IPS DF 4.7 (cell line): ENCODE measurements at regions not wholly inside any gene's neighbourhood (a gene's known extent, or its start where the extent isn't known, plus 50 kb on each side); places are given as distances from the start of the nearest gene placed in this dataset.
"Not testable (repeated sequence)": the region's sequence is repeated elsewhere in the genome, so short reads cannot be mapped to it uniquely, and the experiment has no call there.

Experiments used
- DNase-seq: peaks from one replicate; pipeline ENCODE4 v3.0.0-alpha.2; 2013; ENCODE audit warnings: low spot score; ENCODE audit errors: extremely low read depth

- no peak for DNase-seq
These were observed 470.1 kb downstream of the TMX3 start for GRCh38 chr18:68244786-68245185.

DNA sequence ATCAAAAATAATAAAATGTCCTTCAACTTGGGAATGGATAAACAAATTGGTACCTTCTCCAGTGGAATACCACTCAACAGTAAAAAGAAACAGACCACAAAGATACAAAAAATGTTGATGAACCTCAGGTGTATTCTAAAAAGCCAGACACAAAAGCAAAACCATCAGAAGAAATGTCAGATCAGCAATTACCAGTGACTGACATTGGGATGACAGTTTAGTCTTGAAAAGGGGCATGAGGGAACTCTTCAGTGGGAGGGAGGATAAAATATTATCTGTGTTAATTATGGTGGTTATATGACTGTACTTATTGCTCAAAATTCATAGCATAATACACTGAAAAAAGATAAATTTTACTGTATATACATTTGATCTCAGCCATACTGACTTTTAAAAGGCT lies 473.0 kb downstream of the TMX3 start:
- DNase-seq, result no peak

GRCh38 chr18:68234676-68235075 lies 480.2 kb downstream of the TMX3 start:
- no peak for DNase-seq

DNA sequence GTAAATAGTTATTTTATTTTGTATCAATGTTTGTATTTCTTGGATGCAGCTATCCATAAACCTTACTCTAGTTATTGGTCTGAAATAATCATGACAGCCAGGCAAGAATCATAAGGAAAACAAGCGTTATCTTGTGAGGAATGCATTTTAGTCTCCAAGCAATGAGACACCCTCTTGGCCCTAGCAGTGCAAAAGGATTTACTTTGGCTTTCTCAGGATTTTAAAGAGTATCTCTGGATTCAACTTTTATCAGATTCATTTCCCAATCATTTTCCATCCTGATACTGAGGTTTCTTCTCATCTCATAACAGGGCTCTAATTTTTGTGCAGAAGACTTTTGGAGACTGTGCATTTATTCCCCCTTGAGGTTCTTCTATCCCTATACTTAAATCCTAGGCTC lies 480.8 kb downstream of the TMX3 start:
- DNase-seq, result no peak

DNA sequence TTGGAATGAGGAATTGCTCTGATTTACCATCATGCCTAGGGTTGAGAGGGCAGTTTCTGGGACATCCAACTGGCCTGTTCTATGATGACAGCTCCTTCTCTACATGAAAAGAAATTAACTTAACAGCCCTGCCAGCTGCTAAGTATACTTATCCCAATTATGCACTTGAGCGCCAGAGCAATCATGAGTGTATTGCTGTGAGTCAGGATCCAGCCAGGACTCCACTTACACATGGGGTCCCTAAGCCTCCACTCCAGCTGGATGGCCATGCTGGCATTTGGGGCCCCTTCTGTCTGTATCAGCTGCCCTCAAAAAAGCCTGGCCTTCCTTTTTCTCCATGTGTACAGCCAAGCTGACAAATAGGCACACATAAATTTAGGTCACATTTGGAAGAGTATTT lies 481.9 kb downstream of the TMX3 start:
- DNase-seq, result no peak

- no peak for DNase-seq
These were observed 485.6 kb downstream of the TMX3 start for GRCh38 chr18:68229351-68229750.

DNA sequence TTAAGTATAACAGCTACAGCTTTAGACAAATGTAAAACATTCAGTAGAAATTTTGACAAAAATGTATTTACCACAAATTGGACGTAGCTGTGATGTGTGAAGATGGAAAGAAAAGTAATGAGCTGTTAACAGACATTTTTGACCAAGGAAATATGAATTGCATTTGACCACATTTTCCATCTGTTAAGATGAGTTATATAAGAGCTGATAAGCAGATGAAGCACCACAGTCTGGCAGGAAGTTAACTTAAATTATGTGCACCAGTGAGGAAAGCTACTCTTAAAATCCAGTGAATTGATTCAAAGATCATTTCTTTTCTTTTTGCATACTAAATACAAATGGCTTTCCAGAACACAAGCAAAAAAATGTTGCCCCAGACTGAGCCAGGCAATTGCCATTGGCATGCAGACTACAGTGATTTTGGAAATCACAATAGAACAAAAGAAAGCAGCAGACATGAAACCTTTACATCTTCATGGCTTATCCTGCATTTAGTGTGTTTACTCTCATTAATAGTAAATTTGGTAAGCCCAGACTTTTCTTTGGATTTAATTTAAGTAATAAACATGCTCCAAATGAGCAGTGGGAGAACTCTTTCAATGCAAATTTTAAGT lies 493.7 kb downstream of the TMX3 start:
- DNase-seq, result no peak

DNA sequence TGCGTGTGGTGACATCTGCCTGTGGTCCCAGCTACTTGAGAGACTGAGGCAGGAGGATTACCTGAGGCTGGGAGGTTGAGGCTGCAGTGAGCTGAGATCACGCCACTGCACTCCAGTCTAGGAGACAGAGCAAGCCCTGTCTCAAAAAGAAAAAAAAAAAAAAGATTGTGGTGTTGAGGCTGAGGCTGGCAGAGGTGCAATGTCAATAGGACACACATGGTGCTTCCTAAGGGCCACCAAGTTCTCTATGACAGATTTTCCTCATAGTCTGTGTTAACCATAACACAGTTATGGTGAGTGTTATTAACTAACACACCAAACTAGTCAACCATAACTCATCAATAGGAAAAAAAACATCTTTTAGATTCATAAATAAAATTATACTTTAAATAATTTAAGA lies 494.4 kb downstream of the TMX3 start:
- DNase-seq, result no peak

GRCh38 chr18:68219872-68220271 lies 495.0 kb downstream of the TMX3 start:
- DNase-seq, result no peak

DNA sequence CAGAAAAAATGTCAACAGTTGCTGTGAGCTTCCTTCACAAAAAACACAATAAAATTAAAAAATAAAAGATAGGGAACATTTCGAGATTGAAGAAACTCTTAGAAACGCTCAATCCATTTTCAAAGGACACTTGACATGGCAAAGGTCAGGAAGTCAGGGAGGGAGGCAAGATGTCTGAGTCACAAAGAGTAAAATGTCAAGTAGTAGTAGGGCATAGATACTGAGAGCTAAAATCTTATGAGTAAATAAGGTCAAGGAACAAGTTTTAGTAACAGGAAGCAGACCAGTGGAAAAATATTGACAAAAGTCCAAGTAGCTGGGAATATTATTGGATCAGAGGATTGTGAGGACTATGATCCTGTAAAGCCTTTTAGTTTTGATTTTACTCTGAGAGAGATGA lies 495.6 kb downstream of the TMX3 start:
- DNase-seq, result no peak

DNA sequence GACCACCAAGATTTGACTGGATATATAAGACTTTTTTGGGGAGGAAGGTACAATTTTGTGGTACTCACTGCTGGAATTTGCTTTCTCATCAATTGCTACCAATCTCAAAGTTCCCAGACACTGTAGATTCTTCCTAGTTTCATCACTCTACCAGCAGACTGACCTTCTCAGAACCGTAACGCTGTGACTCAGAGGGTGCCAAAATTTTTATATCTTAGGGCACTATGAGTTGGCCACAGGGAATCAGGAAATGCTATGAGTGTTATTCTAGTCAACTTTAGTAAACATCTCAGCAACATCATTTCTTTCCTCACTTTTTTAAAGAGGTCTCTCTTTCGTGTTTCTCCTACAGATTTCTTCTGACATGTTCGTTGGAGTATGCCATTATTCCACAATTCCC lies 499.0 kb downstream of the TMX3 start:
- no peak for DNase-seq

- DNase-seq, result no peak
These were observed 528.9 kb downstream of the TMX3 start for GRCh38 chr18:68186039-68186438.

DNA sequence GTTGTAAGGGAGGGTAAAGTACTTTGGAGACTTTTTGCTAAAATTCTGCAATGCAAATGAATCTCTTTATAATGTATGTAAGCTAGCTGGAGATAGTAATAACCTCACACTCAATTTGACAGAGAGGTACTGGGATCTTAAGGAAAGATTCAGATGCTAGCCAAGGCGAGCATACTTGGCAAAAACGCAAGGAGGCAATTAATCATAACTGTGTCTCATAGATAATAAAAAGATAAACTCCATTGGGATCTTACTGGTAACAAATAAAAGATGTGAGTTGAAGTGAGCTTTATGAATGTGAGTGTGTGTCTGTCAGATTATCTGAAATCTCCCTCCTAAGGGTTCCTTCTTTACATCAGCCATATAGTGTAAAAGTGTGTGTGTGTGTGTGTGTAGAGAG lies 533.0 kb downstream of the TMX3 start:
- no peak for DNase-seq

DNA sequence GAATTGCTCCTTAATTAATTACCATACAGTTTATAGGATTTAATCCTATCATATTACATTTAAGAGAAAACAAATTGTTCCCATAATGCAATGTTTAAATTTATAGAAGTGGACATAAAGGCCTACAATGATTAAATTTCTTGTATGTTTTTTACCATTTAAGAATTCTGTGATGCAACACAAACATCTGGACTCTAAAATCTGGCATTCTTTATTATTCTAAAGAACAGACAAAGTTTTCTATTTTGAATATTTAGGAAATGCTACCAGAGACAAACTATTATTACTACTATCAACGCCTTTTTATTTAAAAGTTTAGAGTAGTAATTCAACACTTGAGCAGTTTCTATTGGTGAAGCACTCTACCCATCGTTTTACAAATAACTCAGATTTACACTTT lies 535.1 kb downstream of the TMX3 start:
- no peak for DNase-seq

GRCh38 chr18:68178921-68179320 lies 536.0 kb downstream of the TMX3 start:
- DNase-seq, result no peak

GRCh38 chr18:68177807-68178702 lies 536.9 kb downstream of the TMX3 start:
- DNase-seq, result no peak

GRCh38 chr18:68176901-68177300 lies 538.0 kb downstream of the TMX3 start:
- no peak for DNase-seq

GRCh38 chr18:68172842-68173549 lies 541.9 kb downstream of the TMX3 start:
- peak; percentile 19 for DNase-seq

DNA sequence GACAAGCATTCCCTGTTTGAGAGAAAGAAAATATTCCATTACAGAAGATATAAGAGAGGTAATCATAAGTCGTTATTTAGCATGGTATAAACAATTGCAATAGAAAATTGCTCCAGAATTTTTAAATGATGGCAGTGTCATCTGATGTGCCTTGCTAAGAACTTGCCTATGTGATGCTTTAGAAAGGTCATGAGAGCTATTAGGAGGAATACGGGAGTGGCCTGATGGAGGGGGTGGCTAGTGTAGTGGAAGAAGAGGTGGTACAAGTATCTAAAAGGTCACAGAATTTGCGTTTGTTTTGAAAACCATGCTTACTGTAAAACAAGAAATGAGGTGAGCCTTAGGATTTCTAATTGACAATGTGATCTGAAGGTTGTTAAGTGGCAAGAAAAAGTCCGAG lies 550.0 kb downstream of the TMX3 start:
- DNase-seq, result no peak

DNA sequence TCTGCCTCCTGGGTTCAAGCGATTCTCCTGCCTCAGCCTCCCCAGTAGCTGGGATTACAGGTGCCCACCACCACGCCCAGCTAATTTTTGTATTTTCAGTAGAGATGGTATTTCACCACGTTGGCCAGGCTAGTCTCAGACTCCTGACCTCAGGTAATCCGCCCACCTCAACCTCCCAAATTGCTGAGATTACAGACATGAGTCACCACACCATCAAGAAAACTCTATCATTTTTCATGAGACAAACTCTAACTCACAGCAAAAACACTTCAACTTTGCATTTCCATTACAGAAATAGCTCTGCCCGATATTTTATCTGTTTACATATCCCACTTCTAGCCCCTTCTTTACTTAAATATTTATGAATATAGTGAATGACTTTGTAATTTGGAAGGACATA lies 561.1 kb downstream of the TMX3 start:
- not testable (repeated sequence) for DNase-seq

DNA sequence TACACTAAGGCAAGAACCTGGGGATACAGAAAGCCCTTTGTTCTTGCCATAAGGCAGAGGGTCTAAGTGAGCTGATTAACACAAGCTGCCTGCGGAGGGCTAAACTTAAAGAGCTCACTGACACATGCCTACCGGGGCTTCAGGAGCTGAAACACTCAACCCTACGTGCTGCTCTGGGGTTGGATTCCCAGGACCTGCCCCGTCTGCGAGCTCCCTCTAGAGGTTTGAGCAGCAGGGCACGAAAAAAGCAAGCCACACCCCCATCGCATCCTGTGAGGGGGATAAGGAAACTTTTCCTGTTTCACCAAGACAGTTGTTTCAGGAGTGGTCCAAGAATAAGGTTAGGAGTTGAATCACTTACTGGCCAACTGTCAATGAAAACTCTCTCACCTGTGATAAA lies 562.1 kb downstream of the TMX3 start:
- DNase-seq, result peak; percentile 44

- no peak for DNase-seq
These were observed 563.9 kb downstream of the TMX3 start for GRCh38 chr18:68150961-68151360.
